HG03558 (cell line): ENCODE measurements at regions not wholly inside any gene's neighbourhood (a gene's known extent, or its start where the extent isn't known, plus 50 kb on each side); places are given as distances from the start of the nearest gene placed in this dataset.
"Not testable (repeated sequence)": the region's sequence is repeated elsewhere in the genome, so short reads cannot be mapped to it uniquely, and the experiment has no call there.

Experiments
- ATAC-seq: cut with Tn5 transposase; IDR thresholded peaks from one replicate; pipeline ENCODE4 v1.9.1; 2021; ENCODE audit warnings: moderate number of reproducible peaks; ENCODE audit not compliant: unreplicated experiment; ENCODE audit errors: extremely low read depth

DNA sequence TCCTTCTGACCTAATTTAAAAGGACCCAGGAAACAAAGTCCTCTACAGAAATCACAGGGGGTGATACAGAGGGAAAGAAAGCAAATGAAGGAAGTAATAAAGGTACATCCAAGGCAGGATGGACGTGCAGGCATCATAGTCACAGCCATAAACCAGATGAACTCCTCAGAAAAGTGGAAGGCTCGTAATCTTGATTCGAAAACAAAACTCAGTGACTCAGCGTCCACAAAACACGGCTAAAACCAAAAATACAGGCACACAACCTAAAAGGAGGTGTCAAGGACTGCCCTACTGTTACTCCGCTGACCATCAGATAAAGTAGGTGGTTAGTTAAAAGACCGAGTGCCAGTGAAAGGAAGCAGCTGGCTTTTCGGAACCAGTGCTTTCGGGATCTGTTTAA is 81.5 kb downstream of the TRIM69 start:
- ATAC-seq: not testable (repeated sequence)

DNA sequence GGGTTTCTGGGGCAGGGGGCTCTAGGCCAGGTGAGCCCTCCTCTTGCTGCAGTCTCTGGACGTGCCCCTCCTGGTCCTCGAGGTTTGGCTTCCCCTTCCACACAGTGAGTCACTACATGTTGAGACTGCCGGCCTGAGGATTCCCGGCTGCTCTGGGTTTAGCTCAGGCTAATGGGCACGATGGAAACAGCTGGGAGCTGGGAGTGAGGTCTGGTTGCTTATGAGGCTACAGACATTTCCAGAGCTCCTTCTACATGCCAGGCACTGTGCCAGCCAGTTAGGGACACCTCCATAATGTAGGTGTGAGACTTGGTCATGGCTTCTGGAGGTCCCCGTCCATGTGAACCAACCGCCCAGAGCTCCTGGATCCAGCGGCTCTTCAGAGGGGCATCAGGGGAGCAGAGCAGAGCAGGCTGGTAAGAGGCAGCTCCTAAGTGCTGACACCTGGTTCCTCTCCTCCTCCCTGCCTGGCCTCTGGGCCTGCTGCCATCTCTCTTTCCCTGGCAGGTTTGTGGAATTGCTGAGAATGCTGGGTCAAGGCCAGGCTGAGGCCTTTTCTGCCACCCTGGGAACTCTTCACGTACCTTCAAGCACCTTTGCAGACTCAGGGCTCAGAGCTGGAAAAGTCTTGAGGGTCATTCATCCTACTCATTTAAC is 83.1 kb downstream of the TRIM69 start:
- ATAC-seq: not testable (repeated sequence)

DNA sequence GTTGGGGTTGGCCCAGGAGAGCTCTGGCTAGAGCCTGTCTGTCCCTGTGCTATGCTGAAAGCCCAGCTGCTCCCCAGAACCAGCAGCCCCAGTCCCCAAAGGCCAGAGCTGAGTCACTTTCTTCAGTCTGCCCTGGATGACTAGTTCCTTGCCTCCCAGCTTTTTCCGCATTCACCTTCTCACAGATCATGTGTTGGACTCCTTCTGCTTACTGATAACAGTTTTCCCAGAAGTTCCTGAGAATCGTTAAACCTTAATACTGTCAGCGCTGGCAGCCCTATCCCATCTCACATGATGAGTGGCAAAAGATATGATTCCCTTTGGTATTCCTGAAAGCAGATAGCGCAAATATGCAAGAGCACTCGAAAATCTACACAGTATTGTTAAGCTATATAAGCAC is 84.2 kb downstream of the TRIM69 start:
- not testable (repeated sequence) for ATAC-seq

DNA sequence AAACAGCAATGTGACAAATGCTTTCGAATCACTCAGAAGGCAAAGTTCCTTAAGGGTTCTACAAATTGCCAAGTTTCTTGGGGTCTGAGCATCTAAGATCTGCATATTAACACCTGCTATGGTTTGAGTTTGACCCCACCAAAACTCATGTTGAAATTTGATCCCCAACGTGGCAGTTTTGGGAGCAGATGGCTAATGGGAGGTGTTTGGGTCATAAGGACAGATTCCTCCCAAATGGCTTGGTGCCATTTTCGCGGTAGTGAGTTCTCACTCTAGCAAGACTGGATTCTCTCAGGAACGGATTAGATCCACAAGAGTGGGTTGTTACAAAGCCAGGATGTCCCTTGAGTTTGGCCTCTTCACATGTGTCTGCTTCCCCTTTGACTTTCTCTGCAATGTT is 84.6 kb downstream of the TRIM69 start:
- not testable (repeated sequence) for ATAC-seq

DNA sequence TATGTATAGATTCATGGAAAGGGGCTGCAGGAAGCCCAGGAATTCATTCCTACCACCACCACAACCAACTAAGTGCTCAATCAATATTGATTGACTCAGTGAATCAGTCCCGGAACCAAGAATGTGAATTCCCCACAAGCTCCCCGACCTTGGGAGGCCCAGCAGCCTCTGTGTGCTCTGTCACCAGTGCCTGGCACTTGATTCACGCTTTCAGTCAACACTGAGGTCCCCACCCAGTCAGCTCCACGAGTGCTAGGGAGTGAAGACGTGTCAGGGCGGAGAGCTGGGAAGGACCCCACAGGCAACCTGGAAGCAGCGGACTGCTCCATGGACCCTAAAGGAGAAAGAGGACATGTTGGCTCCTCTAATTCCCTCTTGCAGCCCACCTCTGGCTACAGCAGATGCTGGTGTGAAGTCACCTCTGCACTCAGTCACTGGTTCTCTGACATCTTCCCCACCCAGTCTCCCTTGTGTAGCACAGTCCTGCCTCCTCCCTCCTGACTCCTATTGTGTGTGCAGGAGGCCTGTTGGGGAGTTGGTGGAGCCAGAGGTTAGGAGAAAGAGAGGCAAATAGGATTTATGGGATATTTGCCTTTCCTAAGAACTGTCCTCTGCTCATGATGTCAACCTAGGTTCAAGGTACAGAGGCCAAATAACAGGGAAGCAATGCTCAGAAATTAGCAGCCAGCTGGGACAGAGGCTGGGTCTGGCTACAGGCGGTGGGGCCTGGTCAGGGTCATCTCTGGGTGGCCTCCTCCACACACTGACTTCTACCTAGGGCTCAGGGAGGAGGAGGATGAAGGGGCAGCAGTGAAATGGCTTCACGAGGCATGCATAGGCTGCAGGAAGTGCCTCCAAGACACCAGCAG is 88.2 kb downstream of the TRIM69 start:
- ATAC-seq: not testable (repeated sequence)

DNA sequence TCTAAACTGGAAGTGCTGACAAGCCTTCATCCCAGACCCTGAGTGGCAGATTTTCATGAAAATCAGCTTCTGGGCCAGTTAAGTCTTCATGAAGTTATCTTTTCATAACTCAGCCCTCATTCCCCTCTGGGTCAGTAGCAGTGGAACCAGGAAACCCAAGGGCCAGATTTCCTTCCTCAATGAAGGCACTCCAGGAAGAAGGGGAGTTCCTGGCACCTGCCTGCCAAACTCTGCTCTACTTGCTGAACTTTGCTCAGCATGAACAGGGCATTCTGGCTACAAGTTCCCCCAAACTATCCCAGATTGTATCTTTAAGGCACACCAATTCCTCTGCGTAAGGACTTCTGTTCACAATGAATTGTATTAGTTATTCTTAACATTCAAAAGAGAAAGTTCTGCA is 90.3 kb downstream of the TRIM69 start:
- not testable (repeated sequence) for ATAC-seq

DNA sequence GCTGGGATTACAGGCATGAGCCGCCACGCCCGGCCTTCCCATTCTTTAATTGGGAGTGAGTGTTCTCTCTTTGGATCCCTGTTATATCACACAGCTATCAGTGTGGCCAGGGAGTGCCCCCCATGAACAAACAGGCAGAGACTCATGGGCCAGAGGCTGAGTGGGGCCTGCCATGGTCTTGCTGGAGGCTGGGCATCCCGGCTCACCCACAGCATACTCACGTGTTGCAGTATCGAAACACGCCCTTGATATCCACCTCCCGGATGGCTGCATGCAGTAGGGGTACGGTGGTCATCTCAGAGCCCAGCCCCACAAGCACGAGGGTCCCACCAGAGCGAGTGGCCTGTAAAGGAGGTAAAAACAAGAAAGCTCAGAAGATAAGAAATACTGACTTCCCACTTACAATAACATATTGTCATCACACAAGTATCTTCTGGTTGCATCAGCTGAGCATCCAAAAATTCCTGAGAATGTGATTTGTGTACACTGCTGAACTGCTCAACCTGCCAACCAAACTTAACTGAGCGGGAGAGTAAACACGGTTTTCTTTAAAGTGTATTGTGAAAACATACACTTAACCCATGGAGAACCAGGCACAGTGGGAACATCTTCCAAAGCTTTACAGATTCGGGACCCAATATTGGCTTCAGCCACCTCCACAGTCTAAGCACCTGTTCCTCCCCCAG is 92.0 kb downstream of the TRIM69 start:
- ATAC-seq: not testable (repeated sequence)

DNA sequence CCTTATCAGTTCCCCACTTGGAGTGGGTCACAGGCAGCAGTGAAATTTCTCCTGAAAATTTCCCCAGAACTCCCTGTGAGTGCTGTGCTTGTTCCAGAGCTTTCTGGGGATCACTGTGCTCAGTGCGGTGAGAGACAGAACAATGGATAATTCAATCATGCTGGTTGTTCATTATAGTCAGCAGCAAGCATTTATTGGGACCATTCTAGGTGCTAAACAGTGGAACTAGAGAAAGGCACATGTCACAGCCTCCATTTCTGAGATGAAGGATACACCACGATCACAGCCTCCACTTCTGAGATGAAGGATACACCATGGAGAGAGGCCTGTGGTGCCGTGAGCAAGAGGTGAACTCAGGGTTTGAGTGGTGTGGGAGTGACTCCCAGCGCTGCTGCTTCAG is 92.8 kb downstream of the TRIM69 start:
- not testable (repeated sequence) for ATAC-seq

DNA sequence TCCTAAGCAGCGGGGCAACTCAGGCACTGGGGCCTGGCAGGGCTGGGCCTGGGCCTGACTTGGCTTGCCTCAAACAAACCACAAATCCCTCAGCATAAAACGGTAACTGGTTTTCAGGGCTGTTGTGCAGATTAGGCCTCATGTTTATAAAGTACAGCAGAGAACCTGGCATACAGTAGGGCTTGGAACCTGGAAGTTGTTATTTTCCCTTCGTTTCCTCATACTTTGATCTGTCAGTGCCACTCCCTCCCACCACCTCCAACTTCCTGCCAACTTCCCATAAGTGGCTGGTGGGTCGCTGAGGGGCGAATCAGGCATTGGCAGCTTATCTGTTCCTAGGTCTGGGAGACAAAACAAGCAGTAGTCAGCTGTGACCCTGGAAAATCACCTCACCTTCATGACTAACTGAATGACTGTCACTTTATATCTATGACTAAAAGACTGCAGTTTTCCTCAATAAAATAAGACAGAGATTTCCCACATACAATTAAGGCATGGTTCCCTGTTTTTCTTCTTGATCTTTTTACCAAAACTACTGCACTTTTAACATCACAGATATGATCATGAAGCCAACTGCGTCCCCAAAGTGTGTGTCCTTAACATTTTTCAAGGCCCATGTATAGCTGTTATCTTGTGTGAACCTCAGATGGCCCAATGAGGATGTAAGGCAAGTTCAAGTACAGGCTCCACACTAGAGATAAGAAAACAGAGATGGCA is 94.5 kb downstream of the TRIM69 start:
- not testable (repeated sequence) for ATAC-seq

DNA sequence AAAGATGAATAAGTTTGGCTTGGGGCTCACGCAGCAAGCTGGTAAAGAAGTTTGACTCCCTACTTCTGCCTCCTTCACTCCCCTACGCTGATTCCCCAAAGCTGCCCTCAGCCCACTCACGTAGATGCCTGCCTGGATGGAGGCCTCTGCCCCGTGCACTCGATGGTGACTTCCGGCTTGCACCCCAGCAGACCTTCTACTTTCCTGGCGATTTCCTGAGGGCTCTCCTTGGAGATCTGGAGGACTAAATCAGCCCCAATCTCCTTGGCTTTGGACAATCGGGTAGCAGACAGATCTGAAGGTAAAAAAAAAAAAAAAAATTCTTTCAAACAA is 95.0 kb downstream of the TRIM69 start:
- ATAC-seq: not testable (repeated sequence)

DNA sequence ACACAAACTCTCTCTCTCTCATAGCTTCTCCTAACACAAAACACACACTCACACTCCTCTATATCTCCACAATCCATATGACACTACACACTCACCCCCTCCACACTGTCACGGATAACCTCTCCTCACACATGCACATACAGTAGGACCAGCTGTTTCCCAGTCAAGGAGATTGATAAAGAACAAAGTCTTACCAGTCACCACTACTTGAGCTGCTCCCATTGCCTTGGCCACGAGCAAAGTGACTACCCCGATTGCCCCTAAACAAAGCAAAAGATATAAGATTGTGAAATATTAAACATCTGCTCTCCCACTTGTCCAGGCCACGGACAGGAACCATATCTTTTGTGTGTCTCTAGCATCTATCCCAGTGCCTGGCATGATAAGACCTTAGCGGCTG is 95.8 kb downstream of the TRIM69 start:
- ATAC-seq: not testable (repeated sequence)

DNA sequence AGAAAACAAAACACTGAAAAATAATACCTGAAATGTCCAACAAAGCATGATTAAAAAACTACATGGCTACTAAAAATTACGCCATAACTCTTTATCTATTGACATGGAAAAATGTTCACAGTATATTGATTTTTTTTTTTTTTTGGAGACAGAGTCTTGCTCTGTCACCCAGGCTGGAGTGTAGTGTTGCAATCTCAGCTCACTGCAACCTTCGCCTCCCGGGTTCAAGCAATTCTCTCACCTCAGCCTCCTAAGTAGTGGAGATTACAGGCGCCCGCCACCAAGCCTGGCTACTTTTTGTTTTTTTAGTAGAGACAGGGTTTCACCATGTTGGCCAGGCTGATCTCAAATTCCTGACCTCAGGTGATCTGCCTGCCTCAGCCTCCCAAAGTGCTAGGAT is 96.8 kb downstream of the TRIM69 start:
- ATAC-seq: not testable (repeated sequence)

DNA sequence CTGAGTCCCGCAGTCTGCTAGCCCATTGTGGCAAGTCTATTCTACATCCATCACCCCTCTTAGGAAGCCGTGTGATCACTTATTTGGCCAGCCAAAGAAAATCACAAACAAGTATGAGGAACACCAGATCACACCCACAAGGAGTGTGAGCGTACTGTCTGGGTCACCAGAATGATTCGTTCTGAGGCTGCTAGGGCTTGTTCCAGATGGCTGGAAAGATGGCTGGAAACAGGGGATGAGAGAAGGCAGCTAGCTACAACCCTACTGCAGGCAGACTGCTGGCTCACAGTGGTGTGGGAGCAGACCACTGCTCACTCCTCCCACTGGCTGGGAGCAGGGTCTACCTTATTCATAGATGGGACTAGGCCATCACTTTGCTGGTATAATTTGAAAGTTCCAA is 97.4 kb downstream of the TRIM69 start:
- not testable (repeated sequence) for ATAC-seq

DNA sequence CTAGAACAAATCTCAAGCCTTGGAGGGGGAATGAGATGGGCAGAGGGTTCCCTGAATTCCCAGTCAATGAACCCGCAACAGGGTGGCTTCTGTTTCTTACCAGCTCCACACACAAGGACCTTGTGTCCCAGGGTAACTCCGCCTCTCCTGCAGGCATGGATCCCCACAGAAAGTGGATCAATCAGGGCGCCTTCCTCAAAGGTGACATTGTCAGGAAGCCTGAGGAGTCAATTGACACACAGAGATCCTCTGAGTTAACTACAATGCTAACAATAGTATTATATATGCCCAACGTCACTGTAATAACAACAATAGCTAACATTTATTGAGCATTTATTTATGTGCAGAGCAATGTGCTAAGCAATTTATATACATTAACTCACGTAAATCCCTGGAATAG is 98.8 kb downstream of the TRIM69 start:
- not testable (repeated sequence) for ATAC-seq

DNA sequence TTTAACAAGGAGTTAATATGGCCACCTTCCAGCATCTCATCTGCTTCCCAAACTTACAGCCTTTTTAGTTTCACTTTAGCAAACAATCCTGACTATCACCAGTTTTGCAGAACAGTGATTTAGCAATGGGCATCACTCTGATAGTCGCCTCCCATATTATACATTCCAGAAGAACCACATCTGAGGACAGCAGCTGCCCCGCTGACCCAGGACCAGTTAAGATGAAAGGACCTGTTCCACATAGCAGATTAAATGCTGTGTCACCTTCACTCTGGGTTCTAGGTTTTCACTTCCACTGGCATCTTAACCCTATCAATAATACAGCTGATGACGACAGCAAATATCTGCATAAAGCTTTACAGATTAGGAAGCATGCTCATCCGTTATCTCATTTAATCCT is 99.8 kb downstream of the TRIM69 start:
- ATAC-seq: no peak

DNA sequence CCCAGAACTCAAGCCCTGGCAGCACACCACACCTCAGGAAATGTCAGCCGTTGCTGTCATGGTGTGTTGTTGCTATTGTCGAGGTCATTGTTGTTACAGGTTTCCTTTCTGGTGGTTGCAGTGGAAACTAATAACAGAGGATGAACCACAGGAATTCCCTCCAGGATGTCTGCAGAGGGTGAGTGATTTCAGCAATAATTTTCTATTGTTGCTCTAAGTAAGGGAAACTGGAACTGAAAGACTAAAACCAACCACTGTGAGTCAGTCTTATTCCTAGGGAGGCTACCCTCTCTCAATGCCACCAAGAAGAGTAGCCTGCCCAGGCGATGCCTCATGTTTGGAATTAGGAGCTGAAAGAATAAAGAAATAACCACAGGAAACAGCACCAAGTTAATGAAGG is 102.6 kb downstream of the TRIM69 start:
- not testable (repeated sequence) for ATAC-seq

DNA sequence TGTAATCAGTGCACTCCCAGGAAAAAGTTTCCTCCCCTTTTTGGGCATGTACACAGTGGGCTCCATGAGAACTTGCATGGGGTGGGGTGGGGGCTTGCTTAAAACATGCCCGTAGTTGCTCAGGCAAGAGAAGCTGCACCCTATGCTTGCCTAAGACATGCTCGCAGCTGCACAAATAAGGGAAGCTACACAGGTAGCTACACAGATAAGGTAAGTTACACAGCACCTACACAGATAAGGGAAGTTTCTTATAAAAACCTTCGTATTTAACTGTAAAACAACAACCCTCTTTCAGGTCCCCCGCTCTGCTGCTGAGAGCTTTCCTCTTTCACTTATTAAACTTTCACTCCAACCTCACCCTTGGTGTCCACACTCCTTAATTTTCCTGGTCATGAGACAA is 105.4 kb downstream of the TRIM69 start:
- ATAC-seq: not testable (repeated sequence)

DNA sequence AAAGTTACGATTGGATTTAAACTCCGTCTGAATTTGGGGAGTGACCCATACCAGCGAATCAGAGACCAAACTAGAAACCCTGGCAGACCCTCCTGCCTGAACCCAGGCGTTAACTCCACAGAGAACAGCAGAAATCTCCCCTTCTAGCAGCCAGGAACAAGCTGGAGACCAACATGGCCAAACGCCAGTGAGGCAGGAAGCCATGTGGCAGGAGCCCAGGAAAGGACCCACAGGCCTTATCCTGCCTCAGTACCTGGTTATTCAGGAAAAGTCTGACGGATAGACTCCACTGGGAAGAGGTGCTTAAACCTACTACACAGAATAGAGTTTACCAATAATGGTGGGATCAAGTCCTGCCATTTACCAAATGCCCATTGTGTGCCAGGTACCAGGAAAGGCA is 106.6 kb downstream of the TRIM69 start:
- ATAC-seq: not testable (repeated sequence)

DNA sequence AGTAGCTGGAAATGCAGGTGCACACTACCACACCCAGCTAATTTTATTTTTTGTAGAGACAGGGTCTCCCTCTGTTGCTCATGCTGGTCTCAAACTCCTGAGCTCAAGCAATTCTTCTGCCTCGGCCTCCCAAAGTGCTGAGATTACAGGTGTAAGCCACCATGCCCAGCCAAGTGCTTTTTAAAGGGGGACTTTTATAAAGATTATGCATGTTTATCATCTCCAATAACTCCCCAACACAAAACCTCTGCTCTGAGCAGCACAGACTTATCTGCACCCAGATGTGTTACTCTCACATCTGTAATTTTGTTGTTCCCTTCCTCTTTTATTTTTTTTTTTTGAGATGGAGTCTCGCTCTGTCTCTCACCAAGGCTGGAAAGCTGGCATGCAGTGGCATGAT is 108.6 kb downstream of the TRIM69 start:
- not testable (repeated sequence) for ATAC-seq

DNA sequence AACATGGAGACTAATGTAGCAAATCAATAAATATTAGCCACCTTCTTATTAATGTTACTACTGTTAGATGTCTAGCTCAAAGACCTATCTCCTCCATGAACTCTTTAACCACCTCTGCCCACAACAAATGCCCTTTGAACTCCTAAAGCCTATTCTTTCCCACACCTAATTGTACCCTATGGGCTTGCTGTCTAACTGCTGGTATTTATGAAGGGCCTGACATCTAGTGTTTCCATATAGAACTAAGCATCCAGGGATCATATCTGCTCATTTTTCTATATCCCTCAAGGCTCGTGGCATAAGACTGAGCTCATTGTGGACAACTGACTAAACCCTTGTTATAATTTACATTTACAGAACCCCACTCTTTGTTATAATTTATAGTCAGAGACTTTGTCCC is 109.8 kb downstream of the TRIM69 start:
- ATAC-seq: not testable (repeated sequence)
